ENCODE measurements at regions not wholly inside any gene's neighbourhood (a gene's known extent, or its start where the extent isn't known, plus 50 kb on each side); places are given as distances from the start of the nearest gene placed in this dataset.

DNA sequence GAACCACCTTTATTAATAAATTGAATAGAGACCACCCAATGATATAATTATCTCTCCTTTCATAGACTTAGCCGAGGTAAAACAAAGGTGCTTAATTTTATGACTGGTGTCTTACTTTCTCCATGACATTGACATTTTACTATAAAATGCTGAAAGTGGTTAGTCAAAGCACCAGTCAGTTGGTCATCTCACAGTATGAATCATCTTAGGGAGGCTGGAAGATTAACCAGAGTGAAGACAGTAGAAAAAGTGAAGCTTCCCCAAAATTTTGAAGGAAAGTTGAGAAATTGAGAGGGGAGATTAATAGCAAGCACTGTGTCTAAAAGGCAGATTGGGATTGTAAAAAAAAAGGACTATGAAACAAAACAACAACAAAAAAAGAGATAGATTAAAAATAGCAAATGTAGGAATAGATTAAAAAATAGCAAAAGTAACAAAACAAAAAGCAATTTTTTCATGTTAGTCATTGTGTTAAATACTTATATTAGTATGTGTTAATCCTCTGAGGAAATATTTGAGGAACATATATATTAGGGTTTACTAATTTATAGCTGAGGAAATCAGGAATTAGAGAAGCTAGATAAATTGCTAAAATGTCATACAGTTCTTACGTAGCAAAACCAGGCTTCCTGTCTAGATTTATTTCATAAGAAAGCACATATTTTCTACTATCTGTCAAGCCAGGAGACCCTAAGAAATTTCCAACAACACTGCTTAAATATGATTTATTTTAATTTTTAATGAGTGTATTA, 557.3 kb upstream of the ANO5 start:
- TF ChIP-seq ZNF274 (IDR thresholded peaks at IDR 0.05; ENCODE audit: borderline replicate concordance, low read depth, low read length) (no peak), SAFB2 (IDR thresholded peaks at IDR 0.05; ENCODE audit: borderline replicate concordance, low read depth, low read length, severe bottlenecking) (no peak), ZBTB33 (CRISPR knock-in tag; IDR thresholded peaks at IDR 0.05) (no peak), TBP (optimal IDR thresholded peaks at IDR 0.05; ENCODE audit: low read depth, low read length) (no peak), POLR2AphosphoS2 (IDR thresholded peaks at IDR 0.05; ENCODE audit: low read length) (no peak), MAFF (IDR thresholded peaks at IDR 0.05; ENCODE audit: low read length) (no peak)
